ENCODE measurements at regions not wholly inside any gene's neighbourhood (a gene's known extent, or its start where the extent isn't known, plus 50 kb on each side); places are given as distances from the start of the nearest gene placed in this dataset.
"Not testable (repeated sequence)": the region's sequence is repeated elsewhere in the genome, so short reads cannot be mapped to it uniquely, and the experiment has no call there.

GRCh38 chr6:113723182-113723581 is 134.0 kb upstream of the MARCKS start:
- no peaks in the 10 kb centered on the region for H3K27me3 ChIP-seq (ENCODE audit: control insufficient read depth in 4 of 4, insufficient read depth in 4 of 4, low read length in 3 of 4)
- H3K9ac ChIP-seq (ENCODE audit: low read depth in 1 of 2, low read length in 2 of 2), result no peak overlapping the region
- no peak overlapping the region for H3K27ac ChIP-seq (ENCODE audit: low read depth in 1 of 2, low read length in 2 of 2)
- 57% methylated on average over 4 of the region's 4 CpGs for WGBS
- H3K4me1 ChIP-seq (ENCODE audit: control insufficient read depth in 4 of 4, insufficient read depth in 4 of 4, low read length in 3 of 4), result peaks cover 0 to 4% (median 0%) of the 10 kb centered on the region in 4 donors
- no peak overlapping the region for H3K4me3 ChIP-seq (ENCODE audit: low read depth in 1 of 3, low read length in 3 of 3)
- TF ChIP-seq RXRA (IDR thresholded peaks at IDR 0.05), result peak in 1 of 2 donors; percentile 11
- no peak for TF ChIP-seq HNF4A (conservative IDR thresholded peaks at IDR 0.05)
- TF ChIP-seq RAD21 (IDR thresholded peaks at IDR 0.05), result peak in 1 of 2 donors; percentile 14
- no peak for TF ChIP-seq CTCF (IDR thresholded peaks at IDR 0.05; ENCODE audit: low read depth, low read length, missing input control)
- no peak for TF ChIP-seq TAF1 (conservative IDR thresholded peaks at IDR 0.05)
- TF ChIP-seq REST (IDR thresholded peaks at IDR 0.05), result no peak
- H3K36me3 ChIP-seq (ENCODE audit: control insufficient read depth in 4 of 4, insufficient read depth in 3 of 4, low read depth in 1 of 4, low read length in 3 of 4), result no peaks in the 10 kb centered on the region
- no peaks in the 10 kb centered on the region for H3K9me3 ChIP-seq (ENCODE audit: control insufficient read depth in 4 of 4, low read length in 3 of 4)
- no peak for DNase-seq (ENCODE audit: low spot score)

GRCh38 chr6:113724927-113725326 is 132.2 kb upstream of the MARCKS start:
- not testable (repeated sequence) for H3K4me3 ChIP-seq (ENCODE audit: low read depth in 1 of 3, low read length in 3 of 3); H3K27me3 ChIP-seq (ENCODE audit: control insufficient read depth in 4 of 4, insufficient read depth in 4 of 4, low read length in 3 of 4); DNase-seq (ENCODE audit: low spot score); H3K36me3 ChIP-seq (ENCODE audit: control insufficient read depth in 4 of 4, insufficient read depth in 3 of 4, low read depth in 1 of 4, low read length in 3 of 4); H3K4me1 ChIP-seq (ENCODE audit: control insufficient read depth in 4 of 4, insufficient read depth in 4 of 4, low read length in 3 of 4); H3K9me3 ChIP-seq (ENCODE audit: control insufficient read depth in 4 of 4, low read length in 3 of 4); H3K27ac ChIP-seq (ENCODE audit: low read depth in 1 of 2, low read length in 2 of 2); H3K9ac ChIP-seq (ENCODE audit: low read depth in 1 of 2, low read length in 2 of 2)
- WGBS, result 93% methylated on average over 2 of the region's 2 CpGs

- no peaks in the 10 kb centered on the region for H3K4me1 ChIP-seq (ENCODE audit: control insufficient read depth in 4 of 4, insufficient read depth in 4 of 4, low read length in 3 of 4)
- H3K9ac ChIP-seq (ENCODE audit: low read depth in 1 of 2, low read length in 2 of 2), result no peak overlapping the region
- H3K36me3 ChIP-seq (ENCODE audit: control insufficient read depth in 4 of 4, insufficient read depth in 3 of 4, low read depth in 1 of 4, low read length in 3 of 4), result no peaks in the 10 kb centered on the region
- TF ChIP-seq GABPA (IDR thresholded peaks at IDR 0.05 in 1 of 2, conservative IDR thresholded peaks at IDR 0.05 in 1 of 2), result no peak
- TF ChIP-seq SP1 (IDR thresholded peaks at IDR 0.05), result no peak
- WGBS, result 89% methylated on average over 3 of the region's 3 CpGs
- no peak for DNase-seq (ENCODE audit: low spot score)
- no peaks in the 10 kb centered on the region for H3K9me3 ChIP-seq (ENCODE audit: control insufficient read depth in 4 of 4, low read length in 3 of 4)
- no peaks in the 10 kb centered on the region for H3K27me3 ChIP-seq (ENCODE audit: control insufficient read depth in 4 of 4, insufficient read depth in 4 of 4, low read length in 3 of 4)
- no peak overlapping the region for H3K4me3 ChIP-seq (ENCODE audit: low read depth in 1 of 3, low read length in 3 of 3)
- no peak overlapping the region for H3K27ac ChIP-seq (ENCODE audit: low read depth in 1 of 2, low read length in 2 of 2)
Measured at GRCh38 chr6:113731541-113731940, 125.6 kb upstream of the MARCKS start.
